ENCODE measurements at regions not wholly inside any gene's neighbourhood (a gene's known extent, or its start where the extent isn't known, plus 50 kb on each side); places are given as distances from the start of the nearest gene placed in this dataset.

GRCh38 chr15:75131269-75131643 lies 70.4 kb upstream of the C15orf39 start:
- TF ChIP-seq CTCF (IDR thresholded peaks at IDR 0.05; ENCODE audit: low read length): no peak
- TF ChIP-seq EZH2 (optimal IDR thresholded peaks at IDR 0.05; ENCODE audit: low read depth, low read length): no peak
- TF ChIP-seq EZH2phosphoT487 (IDR thresholded peaks at IDR 0.05; ENCODE audit: low read length): no peak
